VCaP (cell line): ENCODE measurements at regions not wholly inside any gene's neighbourhood (a gene's known extent, or its start where the extent isn't known, plus 50 kb on each side); places are given as distances from the start of the nearest gene placed in this dataset.

ENCODE experiments used
- H3K27ac ChIP-seq: fragments of 450-650 bp; 2 replicates; pipeline ENCODE4 v1.5.1; 2017
- TF ChIP-seq, protein P1 (sequence below): fragments of 450-650 bp; conservative IDR thresholded peaks from 2 replicates; pipeline ENCODE4 v1.5.1; 2017; ENCODE audit warnings: mild to moderate bottlenecking, moderate library complexity

DNA sequence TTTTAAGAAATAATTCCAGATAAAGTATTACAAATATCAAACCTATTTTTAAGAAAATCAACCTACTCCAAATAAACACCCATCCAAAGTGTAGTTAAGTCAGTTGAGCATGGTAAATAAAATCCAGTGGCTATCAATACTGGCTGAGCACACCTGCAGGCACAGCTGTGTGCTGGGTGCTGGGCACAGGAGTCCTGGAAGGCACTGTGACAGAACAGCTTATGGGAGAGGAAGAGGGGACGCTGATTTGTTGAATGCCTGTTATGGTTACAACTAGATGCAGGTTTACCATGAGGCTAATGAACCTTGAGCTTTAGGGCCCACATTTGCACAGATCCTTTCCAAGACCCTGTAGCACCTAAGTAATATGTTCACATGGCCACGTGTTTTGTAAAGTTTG is 202.7 kb downstream of the MTX2 start:
- TF ChIP-seq, protein P1, sequence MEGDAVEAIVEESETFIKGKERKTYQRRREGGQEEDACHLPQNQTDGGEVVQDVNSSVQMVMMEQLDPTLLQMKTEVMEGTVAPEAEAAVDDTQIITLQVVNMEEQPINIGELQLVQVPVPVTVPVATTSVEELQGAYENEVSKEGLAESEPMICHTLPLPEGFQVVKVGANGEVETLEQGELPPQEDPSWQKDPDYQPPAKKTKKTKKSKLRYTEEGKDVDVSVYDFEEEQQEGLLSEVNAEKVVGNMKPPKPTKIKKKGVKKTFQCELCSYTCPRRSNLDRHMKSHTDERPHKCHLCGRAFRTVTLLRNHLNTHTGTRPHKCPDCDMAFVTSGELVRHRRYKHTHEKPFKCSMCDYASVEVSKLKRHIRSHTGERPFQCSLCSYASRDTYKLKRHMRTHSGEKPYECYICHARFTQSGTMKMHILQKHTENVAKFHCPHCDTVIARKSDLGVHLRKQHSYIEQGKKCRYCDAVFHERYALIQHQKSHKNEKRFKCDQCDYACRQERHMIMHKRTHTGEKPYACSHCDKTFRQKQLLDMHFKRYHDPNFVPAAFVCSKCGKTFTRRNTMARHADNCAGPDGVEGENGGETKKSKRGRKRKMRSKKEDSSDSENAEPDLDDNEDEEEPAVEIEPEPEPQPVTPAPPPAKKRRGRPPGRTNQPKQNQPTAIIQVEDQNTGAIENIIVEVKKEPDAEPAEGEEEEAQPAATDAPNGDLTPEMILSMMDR: no peak
- H3K27ac ChIP-seq: no peak overlapping the region

DNA sequence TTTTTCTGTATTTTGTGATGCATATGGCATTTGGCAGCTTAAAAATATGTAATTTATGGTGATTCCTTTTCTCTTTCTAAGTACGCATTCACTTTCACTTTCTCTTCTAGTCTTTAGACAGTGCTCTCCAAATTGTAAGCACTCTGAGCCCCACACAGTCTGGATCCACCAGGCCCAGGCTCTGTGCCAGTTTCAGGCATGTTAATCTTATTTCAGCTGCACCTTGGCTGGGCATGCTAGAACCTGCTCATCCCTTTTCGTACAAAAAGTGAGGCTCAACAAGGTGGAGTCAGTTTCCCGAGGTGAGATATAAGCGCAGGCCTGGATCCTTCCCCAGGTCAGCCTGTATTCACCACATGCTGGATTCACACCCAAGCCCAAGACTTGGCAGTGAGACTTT is 203.9 kb downstream of the MTX2 start:
- H3K27ac ChIP-seq: no peak overlapping the region
- TF ChIP-seq, protein P1: no peak

DNA sequence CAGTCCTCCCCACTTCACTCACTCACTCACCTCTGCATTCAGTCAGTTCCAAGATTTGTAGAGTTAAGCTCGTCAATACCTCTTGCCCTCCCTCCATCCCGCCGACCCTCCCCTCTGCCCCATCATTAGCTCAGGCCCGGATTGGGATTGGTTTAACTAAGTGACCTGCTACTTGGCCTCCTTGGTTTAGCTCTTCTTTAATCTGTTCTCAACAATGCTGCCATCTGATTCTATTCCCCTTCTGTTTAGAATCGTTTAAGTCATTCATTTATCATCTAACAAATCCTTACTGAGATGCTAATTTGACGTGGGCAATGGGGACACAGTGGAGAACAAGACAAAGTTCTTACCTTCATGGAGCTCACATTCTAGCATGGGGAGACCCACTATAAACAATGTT is 204.6 kb downstream of the MTX2 start:
- no peak overlapping the region for H3K27ac ChIP-seq
- TF ChIP-seq, protein P1: no peak

DNA sequence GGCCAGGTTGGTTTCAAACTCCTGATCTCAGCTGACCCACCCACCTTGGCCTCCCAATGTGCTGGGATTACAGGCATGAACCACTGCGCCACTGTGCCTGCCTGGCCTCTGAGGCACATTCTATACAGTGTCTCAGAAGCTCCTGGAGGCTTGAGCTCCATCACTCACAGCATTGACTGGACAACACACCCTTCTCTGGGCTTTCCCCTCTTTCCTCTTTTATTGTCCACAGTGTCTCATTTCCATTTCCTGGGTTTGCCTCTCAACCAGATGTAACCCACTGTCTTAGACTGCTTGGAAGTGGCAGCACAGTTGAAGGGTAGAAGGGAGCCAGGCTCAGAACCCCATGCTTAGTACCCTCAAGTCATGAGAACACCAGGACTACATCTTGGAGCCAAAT is 208.1 kb downstream of the MTX2 start:
- TF ChIP-seq, protein P1: no peak
- H3K27ac ChIP-seq: no peak overlapping the region

DNA sequence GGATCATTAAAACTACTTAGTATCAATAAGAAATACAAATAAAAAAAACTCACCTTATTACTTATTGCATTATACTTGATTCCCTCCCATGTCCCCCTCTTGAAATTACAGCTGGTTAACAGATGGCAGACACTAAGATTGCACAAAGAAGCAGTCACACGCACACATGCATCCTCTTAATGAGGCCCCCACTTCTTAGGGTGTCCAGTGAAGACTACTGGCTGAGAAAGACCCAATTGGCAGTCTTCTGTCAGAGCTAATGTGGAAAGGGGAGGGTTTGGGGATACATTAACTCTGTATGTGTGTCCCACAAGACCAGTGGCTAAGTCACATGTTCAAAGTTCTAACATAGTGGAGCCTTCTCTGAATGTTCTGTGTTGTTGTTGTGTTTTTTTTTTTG is 210.7 kb downstream of the MTX2 start:
- TF ChIP-seq, protein P1: no peak
- no peak overlapping the region for H3K27ac ChIP-seq

DNA sequence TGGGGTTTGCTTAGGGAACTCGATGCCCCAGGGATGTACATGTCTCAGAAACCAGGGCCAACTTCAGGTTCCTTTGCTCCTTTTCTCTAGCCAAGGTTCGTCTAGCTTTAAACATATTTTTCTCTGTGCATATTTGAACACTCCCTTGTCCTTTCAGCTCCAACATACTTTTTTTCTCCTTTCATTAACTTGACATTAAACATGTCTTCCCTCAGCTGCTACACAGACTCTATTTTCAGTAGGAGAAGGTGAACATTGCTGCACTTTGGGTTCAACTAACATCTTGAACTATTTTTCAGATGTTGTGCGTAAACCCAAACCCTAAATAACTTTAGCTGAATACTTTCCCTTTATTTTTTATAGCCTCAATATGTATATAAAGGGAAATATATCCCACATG is 212.9 kb downstream of the MTX2 start:
- H3K27ac ChIP-seq: no peak overlapping the region
- TF ChIP-seq, protein P1: no peak

DNA sequence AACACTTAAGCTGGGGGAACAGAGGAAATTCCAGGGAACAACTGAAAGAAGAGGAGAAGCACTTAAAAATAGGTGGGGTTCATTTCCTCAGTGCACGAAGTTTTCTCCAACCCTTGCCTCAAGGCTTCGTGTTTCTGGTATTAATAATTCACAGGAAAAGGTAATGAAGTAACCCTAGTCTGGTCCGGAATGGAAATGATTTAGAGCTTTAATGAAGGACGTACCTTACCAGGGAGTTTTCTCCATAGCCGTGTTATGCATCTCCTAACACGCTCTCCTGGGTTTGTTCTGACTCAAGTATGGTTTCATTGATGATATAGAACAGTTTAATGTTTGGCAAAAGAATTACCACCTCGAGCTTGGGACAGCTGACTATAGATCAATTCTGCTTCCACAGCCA is 214.2 kb downstream of the MTX2 start:
- H3K27ac ChIP-seq: no peak overlapping the region
- TF ChIP-seq, protein P1: no peak
